ENCODE measurements at regions not wholly inside any gene's neighbourhood (a gene's known extent, or its start where the extent isn't known, plus 50 kb on each side); places are given as distances from the start of the nearest gene placed in this dataset.

GRCh38 chr19:23993440-23993839 is 78.8 kb downstream of the ZNF726 start:
- TF ChIP-seq POLR2A (IDR thresholded peaks at IDR 0.05; ENCODE audit: low read length) (no peak), GATA1 (IDR thresholded peaks at IDR 0.05; ENCODE audit: low read depth, low read length) (no peak)
